ENCODE measurements at regions not wholly inside any gene's neighbourhood (a gene's known extent, or its start where the extent isn't known, plus 50 kb on each side); places are given as distances from the start of the nearest gene placed in this dataset.

DNA sequence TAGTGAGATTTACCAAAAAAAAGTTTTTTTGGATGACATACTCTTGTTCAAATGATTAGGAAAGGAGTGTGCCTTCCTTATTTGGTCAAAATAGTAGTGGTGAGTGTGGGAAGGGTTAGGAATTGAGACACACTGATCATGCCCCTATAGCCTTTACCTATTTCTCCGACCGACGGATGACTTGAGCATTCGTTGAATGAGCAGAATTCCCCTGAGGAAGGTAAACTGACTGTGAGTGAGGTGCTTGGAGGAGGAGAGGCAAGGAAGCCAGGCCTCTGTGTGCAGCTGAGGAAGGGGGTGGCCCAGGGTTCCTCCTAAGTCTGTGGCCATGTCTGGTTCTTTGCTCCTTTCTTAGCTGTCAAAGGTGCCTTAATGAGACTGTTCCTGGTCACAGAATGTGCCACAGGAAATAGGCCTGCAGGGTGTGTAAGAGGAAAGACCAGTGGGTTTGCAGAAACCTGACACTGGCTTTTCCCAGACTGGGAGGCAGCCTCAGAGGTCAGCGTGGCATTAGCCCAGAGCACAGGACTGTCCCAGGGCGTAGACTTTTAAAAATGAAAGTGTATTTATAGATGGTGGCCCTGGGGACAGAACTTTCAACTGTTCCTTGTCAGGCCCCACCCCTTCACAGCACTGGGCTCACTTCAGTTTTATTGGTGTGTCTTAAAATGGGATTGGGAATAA, 307.7 kb upstream of the C2CD4B start:
- no peak for DNase-seq (ENCODE audit: low read depth)

DNA sequence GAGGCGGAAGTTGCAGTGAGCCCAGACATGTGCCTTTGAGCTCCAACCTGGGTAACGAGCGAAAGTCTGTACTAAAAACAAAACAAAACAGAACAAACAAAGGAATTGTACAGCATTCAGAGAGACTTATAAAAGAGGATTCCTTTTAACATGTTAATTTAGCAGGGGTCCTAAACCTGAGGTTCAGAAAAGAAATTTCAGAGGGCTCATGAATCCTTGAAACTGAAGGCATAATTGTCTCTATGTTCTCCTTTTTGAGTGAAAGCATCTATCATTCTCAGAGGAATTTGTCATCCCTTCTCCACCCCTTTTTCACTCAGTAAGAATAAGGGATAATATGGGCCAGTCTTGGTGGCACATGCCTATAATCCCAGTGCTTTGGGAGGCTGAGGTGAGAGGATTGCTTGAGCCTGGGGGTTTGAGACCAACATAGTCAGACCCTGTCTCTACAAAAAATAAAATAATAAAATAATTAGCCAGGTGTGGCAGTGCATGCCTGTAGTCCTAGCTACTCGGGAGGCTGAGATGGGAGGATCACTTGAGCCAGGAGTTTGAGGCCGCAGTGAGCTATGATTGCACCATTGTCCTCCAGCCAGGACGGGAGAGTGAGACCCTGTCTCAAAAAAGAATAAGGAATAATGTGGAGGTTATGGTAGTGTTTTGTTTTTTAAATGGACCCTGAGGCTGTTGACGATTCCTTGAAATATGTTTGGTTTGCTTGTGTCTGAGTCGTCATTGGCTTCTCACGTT, 309.1 kb upstream of the C2CD4B start:
- DNase-seq (ENCODE audit: low read depth): no peak

DNA sequence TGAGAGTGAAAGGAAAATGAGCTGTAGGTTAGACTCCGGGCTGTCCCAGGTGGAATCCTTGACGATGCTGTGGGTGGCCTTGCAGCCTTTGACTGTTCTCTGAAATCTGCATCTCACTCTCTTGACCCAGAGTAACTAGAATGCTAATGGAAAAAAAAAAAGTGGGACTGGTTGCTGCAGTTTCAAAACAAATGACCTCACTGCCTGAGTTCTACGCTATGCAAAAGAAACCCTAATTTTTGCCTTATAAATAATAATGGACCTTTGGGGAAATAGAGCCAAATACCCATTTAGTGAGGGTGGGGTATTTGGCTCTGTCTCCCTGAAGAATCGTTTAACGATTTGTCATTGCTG, 309.7 kb upstream of the C2CD4B start:
- DNase-seq (ENCODE audit: low read depth): no peak

DNA sequence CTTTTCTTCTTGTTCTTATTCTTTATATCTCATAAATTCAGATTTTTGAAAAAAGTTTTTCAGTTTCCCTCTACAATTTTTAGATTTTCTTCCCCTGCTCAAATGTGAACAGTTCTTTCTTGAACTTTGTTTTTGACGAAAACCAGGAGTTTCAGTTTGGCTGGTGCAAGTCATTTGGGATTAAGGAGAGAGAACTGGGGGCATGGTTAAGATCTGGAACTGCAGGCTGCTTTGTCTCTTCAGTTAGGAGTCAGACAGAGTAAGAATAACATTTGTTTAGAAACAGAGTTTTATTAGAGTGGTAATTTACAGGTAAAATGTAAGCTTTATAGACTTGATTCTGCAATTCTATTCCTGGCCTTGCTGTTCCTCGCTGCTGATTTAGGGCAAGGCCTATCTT, 310.5 kb upstream of the C2CD4B start:
- no peak for DNase-seq (ENCODE audit: low read depth)

DNA sequence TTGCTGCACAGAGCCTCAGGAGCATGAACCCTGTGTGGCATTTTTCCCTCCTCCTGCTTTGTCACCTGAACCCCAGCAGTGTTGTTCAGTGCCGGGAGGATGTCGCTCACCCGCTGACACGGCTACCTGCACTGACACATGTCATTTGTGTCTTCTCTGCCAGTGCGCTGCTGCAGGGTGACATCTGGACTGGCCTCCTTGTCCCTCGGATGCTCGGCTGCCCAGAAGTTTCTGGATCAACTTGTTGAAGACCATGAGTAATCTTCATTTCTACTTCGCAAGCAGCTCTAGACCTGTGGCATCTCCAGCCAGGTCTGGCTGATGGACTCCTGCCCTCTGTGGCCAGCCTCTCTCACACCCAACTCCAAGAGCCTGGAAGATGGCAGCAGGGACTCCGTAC, 311.1 kb upstream of the C2CD4B start:
- DNase-seq (ENCODE audit: low read depth): no peak

DNA sequence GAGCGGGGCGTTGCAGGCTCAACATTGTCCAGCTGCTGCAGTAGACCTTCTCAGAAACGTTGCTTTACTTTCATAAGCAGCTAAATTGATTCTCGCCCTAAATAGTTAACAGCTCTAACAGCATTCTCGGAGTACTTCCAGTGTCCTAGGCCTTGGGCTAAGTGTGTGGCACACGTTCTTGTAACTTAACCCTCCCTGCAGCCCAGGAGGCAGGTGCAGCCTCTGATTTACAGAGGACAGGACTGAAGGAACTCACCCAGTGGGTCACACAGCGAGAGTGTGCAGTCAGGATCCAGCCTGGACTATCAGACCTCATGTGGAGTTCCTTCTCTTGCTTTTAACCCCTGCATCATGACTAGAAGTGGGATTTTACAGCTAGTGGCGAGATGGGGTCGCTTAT, 312.8 kb upstream of the C2CD4B start:
- no peak for DNase-seq (ENCODE audit: low read depth)

DNA sequence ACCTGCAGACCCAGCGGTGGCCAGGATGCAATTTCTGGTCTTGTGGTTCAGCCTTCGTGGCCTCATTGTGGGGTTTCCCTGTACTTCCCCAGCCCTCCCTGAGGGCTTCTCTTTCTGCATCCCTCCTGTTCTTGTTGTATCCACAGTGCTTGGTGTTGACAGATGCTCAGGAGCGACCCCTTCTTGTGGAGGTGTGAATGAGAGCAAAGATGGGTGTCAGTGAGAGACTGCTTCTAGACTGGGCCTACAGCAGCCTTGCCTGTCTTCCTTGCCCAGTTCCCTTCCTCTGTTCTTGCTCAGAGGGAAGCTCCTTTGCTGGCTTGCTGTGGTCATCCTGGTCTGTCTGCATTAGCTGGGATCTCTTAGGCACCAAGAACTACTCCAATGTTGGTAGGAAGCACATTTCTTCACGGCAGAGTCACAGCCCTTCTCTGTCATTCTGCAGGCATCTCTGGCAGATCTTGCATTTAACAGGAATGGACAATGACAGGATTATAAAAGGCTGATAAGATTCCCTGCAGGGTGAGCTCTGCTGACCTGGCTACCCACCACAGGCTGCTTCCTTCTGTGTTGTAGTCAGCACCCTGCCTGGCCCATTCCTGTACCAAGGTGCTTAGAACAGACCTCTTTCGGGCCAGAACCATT, 317.8 kb upstream of the C2CD4B start:
- no peak for DNase-seq (ENCODE audit: low read depth)

DNA sequence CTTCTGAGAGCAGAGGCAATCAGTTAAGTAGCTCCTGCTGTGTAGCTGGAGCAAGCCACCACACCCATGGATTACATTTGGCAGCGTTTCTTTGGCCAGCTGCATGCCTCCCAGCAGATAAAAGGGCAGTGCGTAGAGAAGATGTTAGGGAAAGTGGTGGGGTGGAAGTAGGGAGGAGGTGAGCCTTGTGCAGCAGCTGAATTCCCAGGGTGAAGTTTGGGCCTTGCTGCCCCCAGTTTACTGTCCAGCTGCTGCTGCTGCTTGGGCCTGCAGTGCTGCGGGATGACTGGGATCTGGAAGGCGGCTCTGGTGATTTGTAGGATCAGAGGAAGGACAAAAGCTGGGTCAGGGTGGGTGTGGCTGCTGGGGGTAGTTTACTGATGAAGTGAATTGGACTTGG, 318.7 kb upstream of the C2CD4B start:
- DNase-seq (ENCODE audit: low read depth): no peak

DNA sequence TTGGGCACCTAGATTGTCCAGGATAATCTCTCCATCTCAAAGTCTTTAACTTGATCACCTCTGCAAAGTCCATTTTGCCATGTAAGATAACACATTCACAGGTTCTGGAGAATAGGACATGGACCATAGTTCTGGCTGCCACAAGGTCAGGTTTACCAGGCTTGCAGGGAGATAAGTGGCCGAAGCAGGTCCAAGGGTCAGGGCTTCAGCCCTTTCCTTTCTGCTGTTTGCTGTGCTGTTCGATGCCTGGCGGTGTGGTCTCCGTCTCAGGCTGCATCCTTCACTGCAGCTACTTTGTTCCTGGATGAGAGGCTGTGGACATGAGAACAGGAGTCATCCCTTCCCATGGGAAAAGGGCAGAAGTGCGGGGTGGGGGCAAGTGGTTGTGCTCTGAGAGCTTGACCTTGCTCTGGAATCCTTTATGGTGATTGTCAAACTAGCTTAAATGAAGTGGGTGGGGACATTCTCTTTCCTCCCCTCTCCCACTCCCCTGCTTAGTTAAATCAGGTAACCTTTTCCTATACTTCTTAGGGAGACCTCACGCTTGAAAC, 320.2 kb upstream of the C2CD4B start:
- DNase-seq (ENCODE audit: low read depth): no peak

DNA sequence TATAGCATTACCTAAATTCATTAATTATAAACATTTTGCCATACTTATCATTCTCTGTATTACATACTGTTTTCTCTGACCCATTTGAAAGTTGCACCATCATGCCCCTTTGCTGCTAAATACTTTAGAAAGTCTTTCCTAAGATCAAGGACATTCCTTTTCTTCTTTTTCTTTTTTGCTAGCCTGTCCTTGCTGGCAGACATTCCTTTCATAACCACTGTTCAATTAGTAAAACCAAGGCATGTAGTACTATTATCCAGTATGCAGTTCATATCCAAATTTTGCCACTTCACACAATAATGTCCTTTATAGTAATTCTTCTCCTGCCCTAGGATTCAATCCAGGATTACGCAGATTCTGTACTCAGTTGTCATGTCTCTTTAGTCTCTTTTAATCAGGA, 321.0 kb upstream of the C2CD4B start:
- no peak for DNase-seq (ENCODE audit: low read depth)

DNA sequence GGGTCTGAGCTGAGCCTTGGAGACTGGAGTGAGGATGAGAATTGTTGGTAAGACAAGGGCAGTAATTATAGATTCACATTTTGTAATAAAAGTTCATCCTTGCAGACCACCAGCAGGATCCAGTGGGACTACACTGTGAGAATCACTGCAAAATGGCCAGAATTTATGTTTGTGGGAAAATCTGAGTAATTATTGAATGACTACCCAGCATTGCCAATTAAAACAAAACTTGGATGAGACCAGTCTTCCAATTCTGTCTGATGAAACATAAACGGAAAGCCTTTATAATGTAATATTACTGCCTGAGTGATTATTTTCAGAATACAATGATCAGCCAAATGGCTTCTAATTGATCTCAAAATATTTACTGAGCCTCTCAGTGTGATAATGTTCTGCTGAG, 323.3 kb upstream of the C2CD4B start:
- no peak for DNase-seq (ENCODE audit: low read depth)

DNA sequence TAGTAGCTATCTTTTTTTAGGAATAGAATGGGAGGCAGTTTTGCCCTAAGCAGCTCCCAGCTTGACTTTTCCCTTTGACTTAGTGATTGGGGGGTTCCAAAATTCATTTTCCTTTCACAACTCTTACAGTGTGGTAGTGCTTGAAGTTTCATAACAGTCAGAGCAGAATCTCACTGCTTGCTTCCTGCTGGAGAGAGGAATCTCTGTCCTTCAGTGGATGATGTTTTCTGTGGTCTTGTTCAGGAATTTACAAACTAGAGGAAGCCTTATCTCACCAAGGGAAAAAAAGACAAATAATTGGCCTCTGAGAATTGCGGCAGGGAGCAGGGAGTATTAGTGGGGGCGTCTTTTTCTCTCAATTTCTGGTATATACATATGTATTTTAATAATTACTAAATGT, 326.6 kb upstream of the C2CD4B start:
- no peak for DNase-seq (ENCODE audit: low read depth)

DNA sequence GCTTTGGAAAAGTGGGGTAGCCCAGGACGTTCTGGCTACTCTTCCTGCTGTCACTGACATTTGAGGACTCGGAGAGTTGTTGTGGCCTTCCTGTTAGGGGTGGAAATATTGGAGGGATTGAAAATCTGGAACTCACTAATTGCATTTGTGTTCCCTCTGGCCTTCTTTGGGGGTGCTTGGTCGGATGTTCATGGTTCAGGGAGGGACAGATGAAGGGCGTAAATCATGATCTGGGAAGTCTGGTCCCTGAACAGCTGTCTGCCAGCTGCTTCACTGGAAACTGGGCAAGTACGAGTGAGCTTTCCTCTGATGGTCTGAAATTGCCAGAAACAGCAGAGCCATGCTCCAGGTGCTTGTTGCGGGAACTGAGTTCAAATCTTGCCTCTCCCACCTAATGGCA, 327.8 kb upstream of the C2CD4B start:
- DNase-seq (ENCODE audit: low read depth): no peak

DNA sequence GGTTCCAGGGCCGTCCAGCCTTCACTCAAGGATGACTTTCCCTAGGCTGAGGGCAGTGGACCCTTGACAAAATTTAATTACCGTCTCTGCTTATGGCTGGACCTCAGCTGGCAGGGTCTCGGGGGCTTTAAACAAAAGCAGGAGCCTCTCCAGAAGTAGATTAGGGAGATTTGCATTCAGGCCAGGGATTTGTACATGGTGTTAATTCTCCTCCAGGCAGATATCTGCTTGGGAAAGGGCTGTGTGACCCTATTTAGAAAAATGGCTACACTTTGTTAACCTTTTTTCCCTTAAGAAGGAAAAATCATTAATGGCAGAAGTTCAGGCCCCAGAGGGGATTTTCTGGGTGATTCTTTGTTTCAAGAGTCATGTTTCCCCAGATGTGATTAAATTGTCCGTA, 329.1 kb upstream of the C2CD4B start:
- no peak for DNase-seq (ENCODE audit: low read depth)

DNA sequence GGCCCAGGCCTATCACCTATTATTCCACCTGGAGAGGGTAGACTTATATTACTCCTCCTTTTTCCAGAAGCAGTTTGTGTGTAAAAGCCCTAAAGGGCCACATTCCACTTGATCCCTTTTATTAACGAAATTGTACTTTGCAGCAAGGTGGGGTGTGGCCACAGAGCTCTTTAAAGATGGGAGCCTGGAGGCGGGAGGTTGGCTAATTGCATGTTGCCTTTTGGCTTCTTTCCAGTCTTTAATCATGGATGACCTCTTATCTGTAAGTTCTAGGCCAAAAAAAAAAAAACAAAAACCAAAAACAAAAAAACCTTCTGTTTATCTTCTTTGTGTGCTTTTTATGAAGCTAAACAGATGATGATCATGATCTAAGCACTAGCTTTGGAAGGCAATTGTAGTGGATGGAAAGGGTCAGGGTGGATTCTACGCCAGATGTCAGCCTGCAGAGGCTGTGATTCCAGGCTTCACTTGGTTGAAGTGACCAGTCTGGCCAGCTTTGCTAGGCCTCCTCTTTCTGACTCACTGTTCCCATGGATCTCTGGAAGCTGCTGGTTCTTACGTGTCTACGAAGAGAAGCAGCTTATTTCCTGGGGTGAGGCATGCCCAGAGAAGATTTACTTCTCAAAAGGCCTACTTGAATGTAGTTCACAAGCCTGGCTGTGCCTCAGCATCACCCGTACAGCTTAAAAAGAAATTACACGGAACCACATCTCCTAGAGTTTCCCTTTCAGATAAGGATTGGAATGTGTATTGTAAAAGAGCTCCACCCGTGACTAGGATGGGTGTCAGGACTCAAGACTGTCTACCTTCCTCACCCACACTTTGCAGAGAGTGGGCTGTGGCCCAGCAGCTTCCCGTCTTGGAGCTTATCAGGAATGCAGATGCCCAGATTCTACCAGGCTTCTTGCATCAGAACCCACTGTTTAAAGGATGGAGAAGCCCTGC, 330.9 kb upstream of the C2CD4B start:
- DNase-seq (ENCODE audit: low read depth): no peak

DNA sequence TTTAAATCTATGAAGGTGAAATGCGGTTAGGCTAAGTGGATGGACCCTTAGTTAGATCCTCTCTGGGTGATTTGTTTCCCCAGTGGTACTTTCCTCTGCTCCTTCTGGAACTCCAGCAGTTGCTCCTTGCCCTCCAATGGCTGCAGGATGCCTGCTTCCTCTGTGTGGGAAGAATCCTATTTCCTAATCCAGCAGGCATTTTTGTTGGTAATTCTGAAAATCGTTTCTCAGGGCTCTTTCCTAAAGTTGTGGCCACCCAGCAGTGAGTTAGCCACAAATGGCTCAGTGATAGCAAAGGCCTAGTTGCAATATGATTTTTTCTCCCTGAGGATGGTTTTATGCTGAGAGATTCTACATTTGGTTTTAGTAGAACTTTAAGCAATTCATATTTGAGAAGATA, 332.3 kb upstream of the C2CD4B start:
- DNase-seq (ENCODE audit: low read depth): no peak

DNA sequence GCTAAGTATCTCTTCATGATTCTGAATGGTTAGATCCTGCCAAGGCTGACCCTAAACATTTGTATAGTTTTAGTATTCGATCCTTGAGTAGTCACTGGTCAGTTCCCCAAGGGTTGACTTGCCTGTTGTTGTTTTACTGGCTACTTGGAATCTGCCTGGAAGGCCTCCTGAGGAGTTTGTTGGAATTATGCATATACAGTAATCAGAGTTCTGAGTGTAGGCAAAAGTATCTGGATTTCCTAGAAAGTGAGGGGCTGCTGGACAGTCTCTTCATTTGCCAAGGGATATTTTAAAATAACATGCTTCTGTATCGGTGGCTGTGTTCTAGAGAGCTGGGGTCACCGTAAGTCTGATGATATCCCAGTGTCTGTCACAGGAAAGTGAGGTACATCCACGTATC, 333.2 kb upstream of the C2CD4B start:
- DNase-seq (ENCODE audit: low read depth): no peak

DNA sequence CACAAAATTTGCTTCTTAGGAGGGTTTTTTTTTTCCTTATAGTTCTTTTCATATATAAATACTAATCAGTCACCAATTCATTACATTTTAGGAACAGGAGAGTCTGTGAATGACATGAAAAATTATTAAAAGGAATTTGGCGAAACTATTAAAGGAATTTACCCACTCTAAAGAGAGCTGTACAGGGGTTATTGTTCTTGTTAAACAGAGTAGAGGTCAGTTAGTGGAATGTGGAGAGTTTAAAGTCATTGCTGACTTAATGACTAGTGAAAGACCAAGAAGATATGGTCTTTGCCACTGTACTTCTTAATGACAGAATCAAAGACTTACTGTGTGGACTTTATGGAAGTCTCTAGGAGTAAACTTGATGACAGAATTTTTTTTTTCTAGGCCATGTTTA, 333.6 kb upstream of the C2CD4B start:
- DNase-seq (ENCODE audit: low read depth): no peak

DNA sequence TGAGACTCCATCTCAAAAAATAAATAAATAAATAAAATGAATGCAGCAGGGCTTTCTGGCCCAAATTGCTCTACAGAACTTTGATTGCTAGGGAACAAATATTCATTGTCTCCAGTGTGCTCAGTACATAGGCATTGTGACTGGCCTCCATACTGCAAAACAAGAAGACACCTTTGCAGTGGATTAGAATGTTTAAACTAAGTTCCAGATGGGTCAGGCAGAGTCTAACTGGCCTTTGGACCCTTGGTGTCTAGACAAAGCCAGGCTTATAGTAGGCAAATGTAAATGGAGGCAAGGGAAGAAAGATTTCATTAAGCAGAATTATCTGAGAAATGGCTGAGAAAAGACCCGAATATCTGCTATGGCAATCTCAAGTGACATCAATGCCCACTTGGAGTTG, 335.2 kb upstream of the C2CD4B start:
- DNase-seq (ENCODE audit: low read depth): no peak

DNA sequence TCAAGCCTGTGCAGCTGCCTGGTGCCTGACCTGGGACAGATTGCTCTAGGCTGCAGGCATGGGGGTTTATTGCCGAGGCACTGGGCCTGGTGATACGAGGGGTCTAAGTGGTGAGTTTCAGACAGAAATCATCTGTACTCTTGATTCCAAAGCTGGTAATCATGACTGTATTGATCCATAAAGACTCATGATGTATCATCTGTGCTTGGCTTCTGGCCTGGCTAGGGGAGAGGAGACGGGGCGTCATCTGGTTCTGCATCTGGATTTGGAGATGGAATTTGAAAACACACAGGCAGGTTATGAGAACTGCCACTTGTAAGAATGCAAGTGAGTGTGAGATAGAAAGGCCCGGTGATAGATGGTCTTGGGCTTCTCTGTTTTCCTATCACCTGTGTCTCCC, 337.4 kb upstream of the C2CD4B start:
- DNase-seq (ENCODE audit: low read depth): no peak

DNA sequence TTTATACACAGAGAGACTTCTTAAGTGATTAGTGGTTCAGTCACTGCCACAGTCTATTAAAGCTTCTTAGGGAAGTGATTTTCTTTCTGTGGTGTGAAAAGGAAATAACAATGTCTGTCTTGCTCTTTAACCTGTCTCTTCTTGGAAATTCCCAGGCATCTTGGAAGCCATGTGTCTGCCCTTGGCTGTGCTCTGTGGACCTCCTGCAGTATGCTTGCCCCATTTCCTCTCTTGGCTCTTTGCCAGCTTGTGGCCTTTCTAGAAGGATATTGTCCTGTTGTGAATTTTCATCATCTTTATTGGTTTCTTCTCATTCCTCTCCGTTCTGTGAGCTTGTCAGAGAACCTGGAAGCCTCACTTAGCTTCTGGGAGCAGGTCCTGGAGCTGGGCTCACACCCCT, 338.4 kb upstream of the C2CD4B start:
- DNase-seq (ENCODE audit: low read depth): no peak

DNA sequence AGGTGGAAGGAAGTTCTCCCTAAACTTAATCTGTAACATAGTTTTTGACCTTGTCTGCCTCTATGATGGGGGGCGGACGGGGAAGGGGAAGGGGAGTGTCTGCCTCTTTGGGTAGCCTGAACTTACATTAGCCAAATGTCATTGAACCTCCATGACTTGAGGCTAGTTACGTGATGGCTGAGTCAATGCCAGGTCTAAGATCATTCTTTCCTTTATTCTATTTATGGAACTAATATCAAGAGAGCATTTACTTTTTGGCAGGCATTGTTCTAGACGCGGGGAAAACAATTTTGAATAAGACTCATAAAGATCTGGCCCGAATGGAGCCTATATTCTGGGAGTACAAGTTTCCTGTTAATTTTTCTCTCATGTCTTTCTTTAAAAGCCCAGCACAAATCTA, 340.7 kb upstream of the C2CD4B start:
- no peak for DNase-seq (ENCODE audit: low read depth)

All from activated T-helper 9 cell treated with anti-CD3 and anti-CD28 coated beads, Interleukin-2, amount 50 U/mL, for 16 hours (primary cell).